ENCODE measurements at regions not wholly inside any gene's neighbourhood (a gene's known extent, or its start where the extent isn't known, plus 50 kb on each side); places are given as distances from the start of the nearest gene placed in this dataset.

- Histone ChIP-seq H3K9me3 (no peaks in the 10 kb centered on the region), H3K4me1 (no peaks in the 10 kb centered on the region), H3K36me3 (no peaks in the 10 kb centered on the region), H3K4me3 (no peak overlapping the region), H3K27me3 (ENCODE audit: low read depth) (no peaks in the 10 kb centered on the region), H3K27ac (no peak overlapping the region)
- intact Hi-C loops (cut with DNase I) = no loop called here
- TF ChIP-seq CTCF (IDR thresholded peaks at IDR 0.05) = no peak
- DNase-seq (no peak), ATAC-seq (no peak)
Observed at GRCh38 chr12:90163975-90164374, 455.3 kb upstream of the ATP2B1 start.

- Histone ChIP-seq H3K4me1 (no peaks in the 10 kb centered on the region), H3K27me3 (ENCODE audit: low read depth) (no peaks in the 10 kb centered on the region), H3K4me3 (no peak overlapping the region), H3K27ac (no peak overlapping the region), H3K36me3 (no peaks in the 10 kb centered on the region), H3K9me3 (no peaks in the 10 kb centered on the region)
- intact Hi-C loops (cut with DNase I) = no loop called here
- ATAC-seq = no peak
- DNase-seq = no peak
- TF ChIP-seq CTCF (IDR thresholded peaks at IDR 0.05) = no peak
Observed at GRCh38 chr12:90153827-90154226, 445.2 kb upstream of the ATP2B1 start.

- ATAC-seq = no peak
Observed at GRCh38 chr12:90152897-90153624, 444.4 kb upstream of the ATP2B1 start.

GRCh38 chr12:90151491-90152015 is 442.9 kb upstream of the ATP2B1 start:
- H3K9me3 ChIP-seq = no peaks in the 10 kb centered on the region
- no peak overlapping the region for H3K4me3 ChIP-seq
- no peak for TF ChIP-seq CTCF (IDR thresholded peaks at IDR 0.05)
- intact Hi-C loops (cut with DNase I) = no loop called here
- DNase-seq (no peak), ATAC-seq (no peak)
- H3K4me1 ChIP-seq = no peaks in the 10 kb centered on the region
- no peaks in the 10 kb centered on the region for H3K27me3 ChIP-seq (ENCODE audit: low read depth)
- H3K36me3 ChIP-seq = no peaks in the 10 kb centered on the region
- H3K27ac ChIP-seq = no peak overlapping the region

More at GRCh38 chr12:90152897-90153624, 444.4 kb upstream of the ATP2B1 start:
- H3K4me3 ChIP-seq = no peak overlapping the region
- H3K9me3 ChIP-seq = no peaks in the 10 kb centered on the region
- no peak for TF ChIP-seq CTCF (IDR thresholded peaks at IDR 0.05)
- no peak for DNase-seq
- H3K36me3 ChIP-seq = no peaks in the 10 kb centered on the region
- H3K27me3 ChIP-seq (ENCODE audit: low read depth) = no peaks in the 10 kb centered on the region
- no peaks in the 10 kb centered on the region for H3K4me1 ChIP-seq
- intact Hi-C loops (cut with DNase I) = no loop called here
- H3K27ac ChIP-seq = no peak overlapping the region

- Histone ChIP-seq H3K4me1 (no peaks in the 10 kb centered on the region), H3K9me3 (no peaks in the 10 kb centered on the region), H3K27me3 (ENCODE audit: low read depth) (no peaks in the 10 kb centered on the region), H3K4me3 (no peak overlapping the region), H3K36me3 (no peaks in the 10 kb centered on the region), H3K27ac (no peak overlapping the region)
- intact Hi-C loops (cut with DNase I) = no loop called here
- ATAC-seq = no peak
- DNase-seq = no peak
- no peak for TF ChIP-seq CTCF (IDR thresholded peaks at IDR 0.05)
Observed at GRCh38 chr12:90149453-90149852, 440.8 kb upstream of the ATP2B1 start.
